Adrenal gland (tissue), 5 donors: ENCODE measurements at regions not wholly inside any gene's neighbourhood (a gene's known extent, or its start where the extent isn't known, plus 50 kb on each side); places are given as distances from the start of the nearest gene placed in this dataset.

ENCODE experiments used
- CTCF ChIP-seq, 6 experiments: fragments of 450-650 bp in 4 of 6; fragments of 200-600 bp in 2 of 6; sonication (generic) in 1 of 6; IDR thresholded peaks; 1 replicate in 5 of 6; 2 replicates in 1 of 6; pipeline versions ENCODE4 v1.5.1 to v1.8.0; 2016 to 2021; ENCODE audit warnings: antibody characterized with exemption in 6 of 6, mild to moderate bottlenecking in 2 of 6, moderate library complexity in 1 of 6
- POLR2A ChIP-seq, 2 donors: fragments of 450-650 bp; IDR thresholded peaks; one replicate each; pipeline ENCODE4 v1.6.1; 2017; ENCODE audit warnings: antibody characterized with exemption in 2 of 2, mild to moderate bottlenecking in 2 of 2, moderate library complexity in 1 of 2
- donor health status: DM: no; HTN: no; CAD: no.

DNA sequence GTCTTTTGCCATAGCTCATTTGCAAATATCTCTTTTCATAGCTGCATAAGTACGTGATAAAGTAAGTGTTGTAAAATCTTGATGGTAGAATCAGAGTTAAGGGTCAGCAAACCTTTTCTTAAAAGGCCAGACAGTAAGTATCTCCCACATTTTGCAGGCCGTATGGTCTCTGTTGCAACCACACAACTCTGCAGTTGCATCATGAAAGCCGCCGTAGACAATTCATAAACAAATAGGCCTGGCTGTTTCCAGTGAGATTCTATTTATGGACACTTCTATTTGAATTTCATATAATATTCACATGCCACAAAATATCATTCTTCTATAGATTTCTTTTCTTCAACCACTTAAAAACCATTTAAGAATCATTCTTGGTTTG lies 248.5 kb downstream of the TLE3 start:
- TF ChIP-seq CTCF (IDR thresholded peaks at IDR 0.05), result no peak
- TF ChIP-seq POLR2A (IDR thresholded peaks at IDR 0.05), result no peak
